Endothelial cell of umbilical vein (primary cell): ENCODE measurements at regions not wholly inside any gene's neighbourhood (a gene's known extent, or its start where the extent isn't known, plus 50 kb on each side); places are given as distances from the start of the nearest gene placed in this dataset.

ENCODE experiments used
- BruUV-seq: library from RNA; stranded (reverse); fragments of 400-500 nt; replicated peaks from 2 replicates; lab custom pipeline; 2021; lab: Mats Ljungman, UMichigan
- CTCF ChIA-PET: fragments of 300-600, 350-600 bp; sonication (Branson Sonifier 250); formaldehyde crosslinking; loops from one replicate; lab custom pipeline; 2021; ENCODE audit warnings: antibody characterized with exemption, inconsistent platforms; lab: Charles Lee
- POLR2A ChIA-PET: fragments of 300-600, 350-600 bp; sonication (Branson Sonifier 250); formaldehyde crosslinking; loops from one replicate; lab custom pipeline; 2021; ENCODE audit warnings: antibody characterized with exemption, inconsistent platforms; lab: Charles Lee
- DNase-seq: peaks from one replicate; pipeline ENCODE4 v3.0.0-alpha.2; 2011; ENCODE audit warnings: low read depth, low spot score
- FAIRE-seq: peaks from 2 replicates; lab custom pipeline; 2011; peaks lifted over from hg19 to GRCh38; lab: Jason Lieb, UNC
- H2AFZ ChIP-seq: 2 replicates; pipeline ENCODE4 v1.6.0; 2012; ENCODE audit warnings: low read depth, low read length, control low read depth, inconsistent platforms
- H3K27ac ChIP-seq: 2 replicates; pipeline ENCODE4 v1.5.1; 2011; ENCODE audit warnings: low read depth, mild to moderate bottlenecking, control low read depth, low read length, moderate library complexity; ENCODE audit not compliant: insufficient read depth
- H3K27me3 ChIP-seq, 2 experiments: 2 replicates each; pipeline versions ENCODE4 v1.6.0 to v1.6.1; 2011; ENCODE audit warnings: low read length in 2 of 2, mixed read lengths in 1 of 2; ENCODE audit not compliant: control insufficient read depth in 2 of 2, insufficient read depth in 2 of 2
- H3K36me3 ChIP-seq, 2 experiments: 2 replicates in 1 of 2; 3 replicates in 1 of 2; pipeline ENCODE4 v1.5.1; 2011; ENCODE audit warnings: low read length in 2 of 2, mild to moderate bottlenecking in 1 of 2, moderate library complexity in 1 of 2; ENCODE audit not compliant: control insufficient read depth in 2 of 2, insufficient read depth in 2 of 2; ENCODE audit errors: extremely low read depth in 1 of 2
- H3K4me1 ChIP-seq: 3 replicates; pipeline ENCODE4 v1.5.1; 2011; ENCODE audit warnings: mild to moderate bottlenecking, low read length; ENCODE audit not compliant: control insufficient read depth, insufficient read depth; ENCODE audit errors: extremely low read depth
- H3K4me2 ChIP-seq: 2 replicates; pipeline ENCODE4 v1.6.1; 2011; ENCODE audit warnings: low read length, control low read depth, mixed read lengths; ENCODE audit not compliant: insufficient read depth
- H3K4me3 ChIP-seq, 3 experiments: fragments of 200-600 bp in 1 of 3; sonication (generic), shearing (Covaris generic) in 1 of 3; replicated peaks in 1 of 3; 2 replicates each; pipeline ENCODE4 v1.5.1; 2011 to 2016; ENCODE audit warnings: control low read depth in 3 of 3, low read length in 3 of 3, mild to moderate bottlenecking in 2 of 3, inconsistent platforms in 1 of 3, low read depth in 1 of 3, moderate library complexity in 1 of 3; ENCODE audit not compliant: insufficient read depth in 1 of 3
- H3K79me2 ChIP-seq: 2 replicates; pipeline ENCODE4 v1.6.0; 2012; ENCODE audit warnings: low read length, inconsistent platforms; ENCODE audit not compliant: control insufficient read depth, insufficient read depth
- H3K9ac ChIP-seq: replicated peaks from 2 replicates; pipeline ENCODE3; 2011; ENCODE audit warnings: low read length, control low read depth; ENCODE audit not compliant: insufficient read depth; ENCODE audit errors: extremely low read depth
- H3K9me1 ChIP-seq: replicated peaks from 3 replicates; pipeline ENCODE4 v1.6.0; 2011; ENCODE audit warnings: mild to moderate bottlenecking, low read length; ENCODE audit not compliant: control insufficient read depth, insufficient read depth; ENCODE audit errors: extremely low read depth
- H3K9me3 ChIP-seq: replicated peaks from 2 replicates; pipeline ENCODE4 v1.5.1; 2012; ENCODE audit warnings: low read length, inconsistent platforms; ENCODE audit not compliant: control insufficient read depth, insufficient read depth
- H4K20me1 ChIP-seq: replicated peaks from 2 replicates; pipeline ENCODE3; 2011; ENCODE audit warnings: mild to moderate bottlenecking, low read length; ENCODE audit not compliant: control insufficient read depth, insufficient read depth; ENCODE audit errors: extremely low read depth
- EZH2 ChIP-seq: IDR thresholded peaks from 2 replicates; pipeline ENCODE4 v1.6.1; 2012; ENCODE audit warnings: borderline replicate concordance, low read depth, mild to moderate bottlenecking, moderate library complexity, low read length, inconsistent platforms; ENCODE audit not compliant: severe bottlenecking
- FOS ChIP-seq: IDR thresholded peaks from 2 replicates; pipeline ENCODE4 v1.6.1; 2011; ENCODE audit warnings: mild to moderate bottlenecking, low read length, moderate library complexity, borderline replicate concordance; ENCODE audit not compliant: insufficient read depth
- GATA2 ChIP-seq: IDR thresholded peaks from 2 replicates; pipeline ENCODE4 v1.7.0; 2011; ENCODE audit warnings: low read depth, mild to moderate bottlenecking, moderate library complexity, mixed read lengths, low read length; ENCODE audit not compliant: insufficient read length, insufficient read depth
- JUN ChIP-seq: IDR thresholded peaks from 2 replicates; pipeline ENCODE4 v1.6.1; 2011; ENCODE audit warnings: borderline replicate concordance, low read depth; ENCODE audit not compliant: insufficient read length, insufficient read depth
- MYC ChIP-seq: IDR thresholded peaks from one replicate; pipeline ENCODE4 v1.6.1; 2011; ENCODE audit warnings: mild to moderate bottlenecking, low read depth, low read length
- POLR2A ChIP-seq: IDR thresholded peaks from 2 replicates; pipeline ENCODE4 v1.6.1; 2012; ENCODE audit warnings: low read depth, mild to moderate bottlenecking, control low read depth, low read length
- POLR2AphosphoS5 ChIP-seq: IDR thresholded peaks from 2 replicates; pipeline ENCODE4 v1.6.1; 2012; ENCODE audit warnings: low read depth, mild to moderate bottlenecking, control low read depth, low read length, moderate library complexity; ENCODE audit not compliant: insufficient read depth
- dilution Hi-C: fragments of 300-500 bp; cut with MboI; formaldehyde crosslinking; loops from one replicate; pipeline ENCODE4 v1.15.0; 2019; ENCODE audit warnings: low sequenced_read_pairs; ENCODE audit not compliant: extremely low pct_ligation_motif_present
- intact Hi-C: fragments of 100-400 bp; cut with micrococcal nuclease; formaldehyde crosslinking; loops from one replicate; pipeline ENCODE4 v1.10.0; 2022
- TF ChIP-seq, protein P1 (sequence below), 2 donors: IDR thresholded peaks; 1 replicate in 1 of 2; 2 replicates in 1 of 2; pipeline ENCODE4 v1.5.1; 2011; ENCODE audit warnings: low read length in 2 of 2, mild to moderate bottlenecking in 2 of 2, moderate library complexity in 2 of 2, control low read depth in 1 of 2, inconsistent platforms in 1 of 2, low read depth in 1 of 2; ENCODE audit not compliant: insufficient read depth in 1 of 2; ENCODE audit errors: extremely low read depth in 1 of 2
- TF ChIP-seq, protein P2 (sequence below): IDR thresholded peaks from 2 replicates; pipeline ENCODE4 v1.6.1; 2011; ENCODE audit not compliant: insufficient read depth, insufficient read length

DNA sequence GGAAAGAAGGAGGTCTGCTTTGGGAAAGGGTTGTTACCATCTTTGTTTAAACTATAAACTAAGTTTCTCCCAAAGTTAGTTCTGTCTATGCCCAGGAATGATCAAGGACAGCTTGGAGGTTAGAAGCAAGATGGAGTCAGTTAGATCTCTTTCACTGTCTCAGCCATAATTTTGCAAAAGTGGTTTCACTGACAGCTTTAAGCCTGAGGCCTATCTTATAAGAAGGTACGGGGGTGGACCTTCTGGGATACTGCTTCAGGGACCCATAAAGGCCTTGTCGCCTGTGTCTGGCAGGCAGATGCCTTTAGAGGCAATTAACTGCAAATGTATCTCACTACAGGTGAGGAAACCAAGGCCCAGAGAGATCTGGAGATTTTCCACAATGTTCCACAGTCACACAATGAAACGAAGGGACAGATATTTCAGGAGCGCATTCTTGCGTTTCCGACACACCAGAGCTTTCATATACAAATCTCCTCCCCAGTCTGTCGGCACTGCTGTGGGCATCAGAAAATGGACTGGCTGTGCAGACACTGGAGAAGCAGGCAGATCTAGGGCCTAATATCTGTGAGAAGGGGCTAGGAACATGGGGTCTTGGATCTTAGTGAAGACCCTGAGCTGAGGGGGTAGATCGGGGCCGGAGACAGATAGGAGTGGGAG, 169.5 kb upstream of the SMAD3 start:
- CTCF ChIA-PET, result interaction anchor here (0.7 kb wide), 1 partner anchor 12 kb away, joined by 3 read pairs; no protein-coding TSS in a partner anchor
- no peak for DNase-seq
- Histone ChIP-seq H3K27me3 (no peaks in the 10 kb centered on the region), H3K36me3 (no peaks in the 10 kb centered on the region), H4K20me1 (no peaks in the 10 kb centered on the region), H3K9me3 (no peaks in the 10 kb centered on the region), H3K27ac (no peak overlapping the region), H3K4me1 (no peaks in the 10 kb centered on the region), H3K4me3 (no peak overlapping the region), H3K9me1 (no peaks in the 10 kb centered on the region), H3K9ac (no peak overlapping the region), H2AFZ (no peak overlapping the region), H3K4me2 (no peak overlapping the region), H3K79me2 (no peaks in the 10 kb centered on the region)
- BruUV-seq, result no TSS peak
- TF ChIP-seq FOS, result no peak
- no peak for TF ChIP-seq POLR2A
- no peak for TF ChIP-seq MYC
- TF ChIP-seq POLR2AphosphoS5, result no peak
- no peak for TF ChIP-seq GATA2
- TF ChIP-seq, protein P1, sequence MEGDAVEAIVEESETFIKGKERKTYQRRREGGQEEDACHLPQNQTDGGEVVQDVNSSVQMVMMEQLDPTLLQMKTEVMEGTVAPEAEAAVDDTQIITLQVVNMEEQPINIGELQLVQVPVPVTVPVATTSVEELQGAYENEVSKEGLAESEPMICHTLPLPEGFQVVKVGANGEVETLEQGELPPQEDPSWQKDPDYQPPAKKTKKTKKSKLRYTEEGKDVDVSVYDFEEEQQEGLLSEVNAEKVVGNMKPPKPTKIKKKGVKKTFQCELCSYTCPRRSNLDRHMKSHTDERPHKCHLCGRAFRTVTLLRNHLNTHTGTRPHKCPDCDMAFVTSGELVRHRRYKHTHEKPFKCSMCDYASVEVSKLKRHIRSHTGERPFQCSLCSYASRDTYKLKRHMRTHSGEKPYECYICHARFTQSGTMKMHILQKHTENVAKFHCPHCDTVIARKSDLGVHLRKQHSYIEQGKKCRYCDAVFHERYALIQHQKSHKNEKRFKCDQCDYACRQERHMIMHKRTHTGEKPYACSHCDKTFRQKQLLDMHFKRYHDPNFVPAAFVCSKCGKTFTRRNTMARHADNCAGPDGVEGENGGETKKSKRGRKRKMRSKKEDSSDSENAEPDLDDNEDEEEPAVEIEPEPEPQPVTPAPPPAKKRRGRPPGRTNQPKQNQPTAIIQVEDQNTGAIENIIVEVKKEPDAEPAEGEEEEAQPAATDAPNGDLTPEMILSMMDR (IDR thresholded peaks at IDR 0.05; ENCODE audit: extremely low read depth in 1 of 2, insufficient read depth in 1 of 2, low read depth in 1 of 2, low read length in 2 of 2), result no peak
- TF ChIP-seq, protein P2, sequence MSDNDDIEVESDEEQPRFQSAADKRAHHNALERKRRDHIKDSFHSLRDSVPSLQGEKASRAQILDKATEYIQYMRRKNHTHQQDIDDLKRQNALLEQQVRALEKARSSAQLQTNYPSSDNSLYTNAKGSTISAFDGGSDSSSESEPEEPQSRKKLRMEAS, result no peak
- no peak for TF ChIP-seq EZH2
- TF ChIP-seq JUN, result no peak
- dilution Hi-C loops (no loop called here), intact Hi-C loops (no loop called here)
- no peak for FAIRE-seq
- POLR2A ChIA-PET, result no interaction called here
